K562 (cell line): ENCODE measurements at regions not wholly inside any gene's neighbourhood (a gene's known extent, or its start where the extent isn't known, plus 50 kb on each side); places are given as distances from the start of the nearest gene placed in this dataset.

Experiments used
- ATAC-seq: fragments of 200-7000 bp; cut with Tn5 transposase; 3 replicates; pipeline ENCODE4 v1.9.1; 2020; ENCODE audit warnings: moderate library complexity
- BruUV-seq: library from RNA; stranded (reverse); fragments of 400-500 nt; replicated peaks from 2 replicates; lab custom pipeline; 2021; lab: Mats Ljungman, UMichigan
- CTCF ChIA-PET: fragments of 300-600 bp; formaldehyde crosslinking; extraction: SDS; loops from one replicate; lab custom pipeline; 2021; ENCODE audit warnings: low intra/inter-chr PET ratio; lab: Yijun Ruan, JAX
- POLR2A ChIA-PET: fragments of 300-600, 350-650 bp; sonication (Branson Sonifier 250); formaldehyde crosslinking; extraction: SDS; loops from one replicate; lab custom pipeline; 2021; ENCODE audit warnings: antibody characterized with exemption, inconsistent platforms; lab: Yijun Ruan, JAX
- DNase-seq, 4 experiments: peaks; one replicate each; pipeline versions ENCODE4 v3.0.0 to v3.0.0-alpha.2; 2011 to 2018; ENCODE audit warnings: low spot score in 3 of 4, mixed read lengths in 3 of 4; ENCODE audit errors: extremely low read depth in 1 of 4
- FAIRE-seq: peaks from 2 replicates; lab custom pipeline; 2011; peaks lifted over from hg19 to GRCh38; lab: Jason Lieb, UNC
- H2AFZ ChIP-seq: 2 replicates; pipeline ENCODE4 v1.6.0; 2011; ENCODE audit warnings: low read depth, low read length, control low read depth, inconsistent platforms
- H3K27ac ChIP-seq: fragments of 200-600 bp; 3 replicates; pipeline ENCODE4 v1.8.0; 2011; ENCODE audit warnings: low read depth, mild to moderate bottlenecking, control low read depth, inconsistent platforms, low read length, moderate library complexity, mixed read lengths; ENCODE audit errors: extremely low read depth
- H3K27me3 ChIP-seq, 2 experiments: fragments of 300-600 bp in 1 of 2; 2 replicates in 1 of 2; 3 replicates in 1 of 2; pipeline versions ENCODE4 v1.6.0 to v1.8.0; 2011; ENCODE audit warnings: inconsistent platforms in 2 of 2, low read length in 2 of 2, mild to moderate bottlenecking in 1 of 2, mixed read lengths in 1 of 2, moderate library complexity in 1 of 2; ENCODE audit not compliant: control insufficient read depth in 2 of 2, insufficient read depth in 2 of 2
- H3K36me3 ChIP-seq: fragments of 300-600 bp; 3 replicates; pipeline ENCODE4 v1.8.0; 2011; ENCODE audit warnings: mild to moderate bottlenecking, low read length, inconsistent platforms; ENCODE audit not compliant: control insufficient read depth, insufficient read depth
- H3K4me1 ChIP-seq, 2 experiments: fragments of 200-600 bp in 1 of 2; replicated peaks in 1 of 2; 2 replicates in 1 of 2; 3 replicates in 1 of 2; pipeline versions ENCODE4 v1.5.1 to v1.8.0; 2011; ENCODE audit warnings: inconsistent platforms in 2 of 2, low read length in 2 of 2, mild to moderate bottlenecking in 1 of 2, mixed read lengths in 1 of 2, moderate library complexity in 1 of 2; ENCODE audit not compliant: control insufficient read depth in 2 of 2, insufficient read depth in 2 of 2
- H3K4me2 ChIP-seq: 2 replicates; pipeline ENCODE4 v1.6.1; 2011; ENCODE audit warnings: low read length, control low read depth, inconsistent platforms, mixed read lengths; ENCODE audit not compliant: insufficient read depth
- H3K4me3 ChIP-seq: fragments of 200-600 bp; sonication (generic), shearing (Covaris generic); 2 replicates; pipeline ENCODE4 v1.5.1; 2016; ENCODE audit warnings: control low read depth, inconsistent platforms
- H3K79me2 ChIP-seq: fragments of 200-600 bp; 3 replicates; pipeline ENCODE4 v1.8.0; 2011; ENCODE audit warnings: low read length, inconsistent platforms; ENCODE audit not compliant: control insufficient read depth, insufficient read depth
- H3K9ac ChIP-seq, 2 experiments: 2 replicates each; pipeline versions ENCODE4 v1.6.0 to v1.6.1; 2011; ENCODE audit warnings: low read depth in 2 of 2, low read length in 2 of 2, control low read depth in 1 of 2, inconsistent platforms in 1 of 2, mild to moderate bottlenecking in 1 of 2, mixed read lengths in 1 of 2; ENCODE audit not compliant: insufficient read depth in 1 of 2
- H3K9me1 ChIP-seq: one replicate; pipeline ENCODE4 v1.6.0; 2011; ENCODE audit warnings: inconsistent platforms, mild to moderate bottlenecking, low read length, moderate library complexity; ENCODE audit not compliant: control insufficient read depth, insufficient read depth
- H3K9me3 ChIP-seq: replicated peaks from 2 replicates; pipeline ENCODE4 v1.5.1; 2011; ENCODE audit warnings: low read depth, low read length, inconsistent platforms; ENCODE audit not compliant: control insufficient read depth, insufficient read depth
- H4K20me1 ChIP-seq: replicated peaks from 2 replicates; pipeline ENCODE4 v1.6.1; 2011; ENCODE audit warnings: low read length, inconsistent platforms, mixed read lengths; ENCODE audit not compliant: control insufficient read depth, insufficient read depth
- CBX5 ChIP-seq: IDR thresholded peaks from 2 replicates; pipeline ENCODE4 v1.6.1; 2014; ENCODE audit warnings: low read depth, borderline replicate concordance
- ETV1 ChIP-seq: fragments of 450-650 bp; conservative IDR thresholded peaks from 2 replicates; pipeline ENCODE4 v1.6.1; 2016; ENCODE audit warnings: missing genetic modification characterization, control low read depth, low read depth, missing compliant biosample characterization
- HDAC2 ChIP-seq: fragments of 450-650 bp; IDR thresholded peaks from 2 replicates; pipeline ENCODE4 v1.6.1; 2016; ENCODE audit warnings: mild to moderate bottlenecking
- NKRF ChIP-seq: fragments of 450-650 bp; IDR thresholded peaks from 2 replicates; pipeline ENCODE4 v1.6.1; 2016; ENCODE audit warnings: borderline replicate concordance
- ZBTB9 ChIP-seq: fragments of 450-650 bp; formaldehyde crosslinking; IDR thresholded peaks from 2 replicates; pipeline ENCODE4 v1.4.0; 2020; ENCODE audit warnings: mild to moderate bottlenecking, moderate library complexity
- ZNF239 ChIP-seq: fragments of 250-450 bp; sonication (Bioruptor Pico); IDR thresholded peaks from 2 replicates; pipeline ENCODE4 v1.4.0; 2020; ENCODE audit warnings: mild to moderate bottlenecking
- WGBS: fragments of 100-300 bp; shearing (Covaris generic); methylation state at CpG from one replicate; pipeline ENCODE4 v1.1.6; 2016; ENCODE audit warnings: low coverage, mixed read lengths; ENCODE audit not compliant: insufficient coverage; ENCODE audit errors: missing lambda C conversion rate; 5-methylcytosine and 5-hydroxymethylcytosine counted together
- in situ Hi-C: fragments of 300-500 bp; cut with MboI; formaldehyde crosslinking; loops from 4 replicates; pipeline ENCODE4 v1.15.0; 2018; ENCODE audit warnings: inconsistent platforms, mixed read lengths
- intact Hi-C: fragments of 100-400 bp; cut with micrococcal nuclease; formaldehyde crosslinking; loops from 2 replicates; pipeline ENCODE4 v1.14.2; 2022
- TF ChIP-seq, protein P1 (sequence below): fragments of 200-400 bp; formaldehyde crosslinking; IDR thresholded peaks from 2 replicates; pipeline ENCODE4 v1.6.1; 2017; ENCODE audit warnings: mild to moderate bottlenecking, low read depth, low read length, moderate library complexity

GRCh38 chr13:34816245-34816884 lies 125.7 kb upstream of the NBEA start (continued):
- no peak for TF ChIP-seq ZNF239 (CRISPR knock-in tag)
- TF ChIP-seq ZBTB9 (CRISPR knock-in tag) = no peak

DNA sequence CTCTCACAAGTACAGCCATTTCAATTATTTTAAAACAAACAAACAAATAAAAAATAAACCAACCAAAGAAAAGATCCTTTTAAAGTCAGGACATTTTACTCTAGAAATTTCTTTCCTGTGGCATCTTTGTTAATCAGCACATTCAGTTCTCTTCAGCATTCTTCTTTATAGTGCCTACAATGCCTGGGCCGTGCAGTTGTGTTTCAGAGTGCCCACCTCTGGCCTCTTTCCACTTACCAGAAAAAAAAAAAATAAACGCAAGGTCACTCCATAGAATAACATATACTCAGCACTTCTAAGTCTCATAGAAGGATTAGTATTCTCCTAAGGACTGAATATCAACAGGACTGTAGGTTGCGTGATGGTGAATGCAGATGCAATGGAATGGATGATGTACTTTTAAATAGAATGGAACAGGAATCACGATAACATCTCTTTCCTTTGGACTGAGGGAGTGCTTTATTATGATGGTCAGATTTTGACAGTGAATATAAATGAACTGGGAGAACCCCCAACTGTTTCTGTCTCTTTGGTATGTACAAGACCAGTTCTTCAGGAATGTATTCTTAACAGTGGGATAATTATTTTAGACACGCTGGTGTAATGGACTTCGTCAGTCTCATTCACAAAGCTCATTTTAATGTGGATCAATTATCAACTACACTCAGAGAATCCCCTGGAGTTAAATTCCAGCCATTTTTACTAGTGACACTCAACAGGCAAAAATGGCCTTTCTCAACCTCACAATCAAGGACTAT lies 125.0 kb upstream of the NBEA start:
- no peak for ATAC-seq
- H4K20me1 ChIP-seq = no peaks in the 10 kb centered on the region
- ChIA-PET CTCF (no interaction called here), POLR2A (no interaction called here)
- TF ChIP-seq HDAC2 (no peak), CBX5 (no peak), ETV1 (no peak), NKRF (no peak)
- TF ChIP-seq, protein P1, sequence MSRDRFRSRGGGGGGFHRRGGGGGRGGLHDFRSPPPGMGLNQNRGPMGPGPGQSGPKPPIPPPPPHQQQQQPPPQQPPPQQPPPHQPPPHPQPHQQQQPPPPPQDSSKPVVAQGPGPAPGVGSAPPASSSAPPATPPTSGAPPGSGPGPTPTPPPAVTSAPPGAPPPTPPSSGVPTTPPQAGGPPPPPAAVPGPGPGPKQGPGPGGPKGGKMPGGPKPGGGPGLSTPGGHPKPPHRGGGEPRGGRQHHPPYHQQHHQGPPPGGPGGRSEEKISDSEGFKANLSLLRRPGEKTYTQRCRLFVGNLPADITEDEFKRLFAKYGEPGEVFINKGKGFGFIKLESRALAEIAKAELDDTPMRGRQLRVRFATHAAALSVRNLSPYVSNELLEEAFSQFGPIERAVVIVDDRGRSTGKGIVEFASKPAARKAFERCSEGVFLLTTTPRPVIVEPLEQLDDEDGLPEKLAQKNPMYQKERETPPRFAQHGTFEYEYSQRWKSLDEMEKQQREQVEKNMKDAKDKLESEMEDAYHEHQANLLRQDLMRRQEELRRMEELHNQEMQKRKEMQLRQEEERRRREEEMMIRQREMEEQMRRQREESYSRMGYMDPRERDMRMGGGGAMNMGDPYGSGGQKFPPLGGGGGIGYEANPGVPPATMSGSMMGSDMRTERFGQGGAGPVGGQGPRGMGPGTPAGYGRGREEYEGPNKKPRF = no peak
- no peak overlapping the region for H3K4me2 ChIP-seq
- in situ Hi-C loops = no loop called here
- no TSS peak for BruUV-seq
- DNase-seq = no peak
- no peaks in the 10 kb centered on the region for H3K9me3 ChIP-seq
- 0% methylated on average over 4 of the region's 6 CpGs for WGBS
- no peak for FAIRE-seq
- H3K4me1 ChIP-seq = no peaks in the 10 kb centered on the region
- H3K9me1 ChIP-seq = no peaks in the 10 kb centered on the region
- intact Hi-C loops = no loop called here
- H3K9ac ChIP-seq = no peak overlapping the region
- H3K79me2 ChIP-seq = no peaks in the 10 kb centered on the region
- no peak overlapping the region for H3K4me3 ChIP-seq
- no peaks in the 10 kb centered on the region for H3K27me3 ChIP-seq
- H2AFZ ChIP-seq = no peak overlapping the region
- H3K36me3 ChIP-seq = no peaks in the 10 kb centered on the region
- no peak overlapping the region for H3K27ac ChIP-seq
